ENCODE measurements at regions not wholly inside any gene's neighbourhood (a gene's known extent, or its start where the extent isn't known, plus 50 kb on each side); places are given as distances from the start of the nearest gene placed in this dataset.
"Not testable (repeated sequence)": the region's sequence is repeated elsewhere in the genome, so short reads cannot be mapped to it uniquely, and the experiment has no call there.

DNA sequence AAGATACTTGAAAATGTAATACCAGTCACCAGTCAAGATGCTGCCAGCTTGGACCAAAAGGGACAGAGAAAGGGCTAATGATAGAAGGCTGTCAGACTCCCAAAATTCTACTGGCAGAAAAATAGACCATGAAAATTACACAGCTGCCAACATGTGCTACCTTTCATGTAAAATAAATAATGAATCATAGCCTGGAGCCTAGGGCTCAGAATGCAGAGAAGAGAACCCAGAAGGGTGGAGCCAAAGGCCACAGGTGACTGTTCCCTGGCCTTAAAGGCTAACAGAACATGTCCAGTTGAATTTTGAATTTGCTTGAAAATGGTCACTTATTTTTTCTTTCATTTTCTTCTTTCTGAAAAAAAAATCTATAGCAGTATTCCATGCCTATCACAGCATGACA, 1827.0 kb upstream of the MIR17HG start:
- DNase-seq (no peak), FAIRE-seq (no peak)
- Histone ChIP-seq H3K36me3 (ENCODE audit: control insufficient read depth in 3 of 3, insufficient read depth in 2 of 3, low read depth in 1 of 3, low read length in 3 of 3) (no peaks in the 10 kb centered on the region), H3K4me1 (ENCODE audit: control insufficient read depth in 3 of 3, insufficient read depth in 2 of 3, low read depth in 1 of 3, low read length in 2 of 3) (no peaks in the 10 kb centered on the region), H3K4me3 (ENCODE audit: low read depth in 1 of 3, low read length in 3 of 3) (no peak overlapping the region), H3K27ac (ENCODE audit: low read depth in 1 of 3, low read length in 2 of 3) (no peak overlapping the region), H3K27me3 (ENCODE audit: control insufficient read depth in 3 of 3, insufficient read depth in 3 of 3, low read length in 3 of 3) (no peaks in the 10 kb centered on the region), H3K9me3 (ENCODE audit: control insufficient read depth in 2 of 2, insufficient read depth in 1 of 2, low read depth in 1 of 2, low read length in 1 of 2) (no peaks in the 10 kb centered on the region)

DNA sequence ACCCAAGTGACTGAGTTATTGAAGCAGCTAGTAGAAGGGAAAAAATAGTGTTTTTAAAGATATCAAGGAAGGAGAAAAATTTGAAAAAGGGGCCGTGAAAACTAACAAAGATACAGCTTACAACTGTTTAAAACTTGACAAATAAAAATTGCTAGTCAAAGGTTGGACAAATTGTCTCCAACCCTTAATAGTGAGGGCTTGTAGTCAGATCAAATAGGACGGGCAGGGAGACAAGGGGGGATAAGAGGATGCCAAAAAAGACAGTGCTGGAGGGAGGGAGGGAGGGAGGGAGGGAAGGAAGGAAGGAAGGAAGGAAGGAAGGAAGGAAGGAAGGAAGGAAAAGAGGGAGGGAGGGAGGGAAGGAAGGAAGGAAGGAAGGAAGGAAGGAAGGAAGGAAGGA, 1825.8 kb upstream of the MIR17HG start:
- not testable (repeated sequence) for DNase-seq; H3K4me1 ChIP-seq (ENCODE audit: control insufficient read depth in 3 of 3, insufficient read depth in 2 of 3, low read depth in 1 of 3, low read length in 2 of 3); H3K4me3 ChIP-seq (ENCODE audit: low read depth in 1 of 3, low read length in 3 of 3); H3K27ac ChIP-seq (ENCODE audit: low read depth in 1 of 3, low read length in 2 of 3); H3K9me3 ChIP-seq (ENCODE audit: control insufficient read depth in 2 of 2, insufficient read depth in 1 of 2, low read depth in 1 of 2, low read length in 1 of 2); FAIRE-seq; H3K36me3 ChIP-seq (ENCODE audit: control insufficient read depth in 3 of 3, insufficient read depth in 2 of 3, low read depth in 1 of 3, low read length in 3 of 3); H3K27me3 ChIP-seq (ENCODE audit: control insufficient read depth in 3 of 3, insufficient read depth in 3 of 3, low read length in 3 of 3)
- WGBS, 3 donors, result 54 to 84% (median 78%) methylated on average over 2 of the region's 2 CpGs

DNA sequence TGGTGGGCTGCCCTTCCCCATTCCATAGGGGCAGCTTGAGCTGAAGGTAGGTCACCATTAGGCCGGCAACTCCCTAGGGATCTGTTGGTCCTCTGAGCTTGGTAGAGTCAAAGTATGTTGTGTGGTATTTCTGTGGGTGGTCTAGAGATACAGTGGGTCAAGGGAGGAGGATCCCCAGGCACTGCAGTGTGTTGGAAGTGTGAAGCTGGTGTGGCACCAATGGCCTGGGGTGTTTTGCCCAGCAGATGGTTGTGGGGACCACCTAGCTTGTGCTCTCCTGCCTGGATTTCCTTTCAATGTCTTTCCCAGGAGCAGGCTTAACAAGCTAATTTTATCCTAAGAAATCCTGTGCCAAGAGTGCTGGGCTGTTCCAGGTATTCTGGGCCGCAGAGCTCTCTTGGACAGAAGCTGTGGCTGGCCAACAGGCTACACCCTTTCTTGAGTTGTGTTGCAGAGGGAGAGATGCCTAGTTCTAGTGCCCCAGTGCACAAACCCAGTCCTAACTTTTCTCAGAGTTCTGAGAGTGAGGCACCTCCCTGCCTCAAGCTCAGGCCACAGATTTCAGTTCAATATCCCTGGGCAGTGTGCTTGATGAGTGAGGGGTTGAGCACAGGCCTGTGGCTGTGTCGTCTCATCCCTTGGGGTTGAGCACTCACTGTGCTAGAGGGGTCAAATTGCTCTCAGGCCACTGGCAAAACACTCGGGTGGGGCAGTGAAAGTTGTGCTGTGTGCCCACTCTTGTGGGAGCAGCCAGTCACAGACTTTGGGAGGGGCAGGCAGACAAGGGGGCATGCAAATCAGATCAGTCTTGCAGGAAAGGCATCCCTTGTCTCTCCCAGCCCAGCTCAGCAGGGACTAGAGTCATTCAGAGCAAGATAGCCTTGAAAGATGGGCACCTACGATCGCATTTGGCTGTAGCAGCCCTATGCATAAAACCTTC, 1806.1 kb upstream of the MIR17HG start:
- Histone ChIP-seq H3K27me3 (ENCODE audit: control insufficient read depth in 3 of 3, insufficient read depth in 3 of 3, low read length in 3 of 3) (no peaks in the 10 kb centered on the region), H3K9me3 (ENCODE audit: control insufficient read depth in 2 of 2, insufficient read depth in 1 of 2, low read depth in 1 of 2, low read length in 1 of 2) (no peaks in the 10 kb centered on the region), H3K4me1 (ENCODE audit: control insufficient read depth in 3 of 3, insufficient read depth in 2 of 3, low read depth in 1 of 3, low read length in 2 of 3) (no peaks in the 10 kb centered on the region), H3K27ac (ENCODE audit: low read depth in 1 of 3, low read length in 2 of 3) (no peak overlapping the region), H3K4me3 (ENCODE audit: low read depth in 1 of 3, low read length in 3 of 3) (no peak overlapping the region), H3K36me3 (ENCODE audit: control insufficient read depth in 3 of 3, insufficient read depth in 2 of 3, low read depth in 1 of 3, low read length in 3 of 3) (no peaks in the 10 kb centered on the region)
- DNase-seq (no peak), FAIRE-seq (no peak)
- 80 to 88% (median 81%) methylated on average over 6 of the region's 6 CpGs for WGBS, 3 donors

DNA sequence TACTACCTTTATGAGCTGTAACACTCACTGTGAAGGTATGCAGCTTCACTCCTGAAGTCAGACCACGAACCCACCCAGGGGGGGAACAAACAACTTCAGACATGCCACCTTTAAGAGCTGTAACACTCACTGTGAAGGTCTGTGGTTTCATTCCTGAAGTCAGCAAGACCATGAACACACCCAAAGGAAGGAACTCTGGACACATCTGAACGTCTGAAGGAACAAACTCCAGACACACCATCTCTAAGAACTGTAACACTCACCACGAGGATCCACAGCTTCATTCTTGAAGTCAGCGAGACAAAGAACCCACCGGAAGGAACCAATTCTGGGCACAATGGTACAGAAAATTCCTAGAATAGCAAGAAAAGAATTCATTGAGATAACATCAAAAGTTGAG, 1796.5 kb upstream of the MIR17HG start:
- Histone ChIP-seq H3K9me3 (ENCODE audit: control insufficient read depth in 2 of 2, insufficient read depth in 1 of 2, low read depth in 1 of 2, low read length in 1 of 2) (no peaks in the 10 kb centered on the region), H3K27me3 (ENCODE audit: control insufficient read depth in 3 of 3, insufficient read depth in 3 of 3, low read length in 3 of 3) (no peaks in the 10 kb centered on the region), H3K27ac (ENCODE audit: low read depth in 1 of 3, low read length in 2 of 3) (no peak overlapping the region), H3K4me1 (ENCODE audit: control insufficient read depth in 3 of 3, insufficient read depth in 2 of 3, low read depth in 1 of 3, low read length in 2 of 3) (no peaks in the 10 kb centered on the region), H3K4me3 (ENCODE audit: low read depth in 1 of 3, low read length in 3 of 3) (no peak overlapping the region), H3K36me3 (ENCODE audit: control insufficient read depth in 3 of 3, insufficient read depth in 2 of 3, low read depth in 1 of 3, low read length in 3 of 3) (no peaks in the 10 kb centered on the region)
- FAIRE-seq (no peak), DNase-seq (no peak)
- 59 to 68% (median 67%) methylated on average over 5 of the region's 5 CpGs for WGBS, 3 donors

DNA sequence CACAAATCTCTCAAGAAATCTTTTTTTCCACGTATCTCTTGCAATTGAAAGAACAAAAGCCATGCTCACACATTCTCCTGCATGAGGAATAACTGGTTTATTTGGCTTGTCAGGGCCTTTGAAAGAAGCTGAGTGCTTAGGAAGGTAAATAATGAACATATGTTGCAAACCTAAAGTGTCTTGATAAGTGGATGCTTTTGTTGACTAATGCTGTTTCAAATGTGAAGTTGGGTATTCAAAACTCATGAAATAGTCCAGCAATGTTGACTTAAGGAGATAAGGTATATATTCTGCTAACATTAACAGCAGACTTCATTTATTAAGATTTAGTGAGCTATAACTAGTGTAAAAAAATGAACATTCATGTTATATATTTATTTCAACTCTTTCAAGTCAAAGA, 1792.7 kb upstream of the MIR17HG start:
- Histone ChIP-seq H3K36me3 (ENCODE audit: control insufficient read depth in 3 of 3, insufficient read depth in 2 of 3, low read depth in 1 of 3, low read length in 3 of 3) (no peaks in the 10 kb centered on the region), H3K4me1 (ENCODE audit: control insufficient read depth in 3 of 3, insufficient read depth in 2 of 3, low read depth in 1 of 3, low read length in 2 of 3) (no peaks in the 10 kb centered on the region), H3K4me3 (ENCODE audit: low read depth in 1 of 3, low read length in 3 of 3) (no peak overlapping the region), H3K27ac (ENCODE audit: low read depth in 1 of 3, low read length in 2 of 3) (no peak overlapping the region), H3K27me3 (ENCODE audit: control insufficient read depth in 3 of 3, insufficient read depth in 3 of 3, low read length in 3 of 3) (no peaks in the 10 kb centered on the region), H3K9me3 (ENCODE audit: control insufficient read depth in 2 of 2, insufficient read depth in 1 of 2, low read depth in 1 of 2, low read length in 1 of 2) (no peaks in the 10 kb centered on the region)
- FAIRE-seq (no peak), DNase-seq (no peak)
- WGBS, 3 donors, result 14 to 33% (median 14%) methylated on average over 1 of the region's 1 CpG

DNA sequence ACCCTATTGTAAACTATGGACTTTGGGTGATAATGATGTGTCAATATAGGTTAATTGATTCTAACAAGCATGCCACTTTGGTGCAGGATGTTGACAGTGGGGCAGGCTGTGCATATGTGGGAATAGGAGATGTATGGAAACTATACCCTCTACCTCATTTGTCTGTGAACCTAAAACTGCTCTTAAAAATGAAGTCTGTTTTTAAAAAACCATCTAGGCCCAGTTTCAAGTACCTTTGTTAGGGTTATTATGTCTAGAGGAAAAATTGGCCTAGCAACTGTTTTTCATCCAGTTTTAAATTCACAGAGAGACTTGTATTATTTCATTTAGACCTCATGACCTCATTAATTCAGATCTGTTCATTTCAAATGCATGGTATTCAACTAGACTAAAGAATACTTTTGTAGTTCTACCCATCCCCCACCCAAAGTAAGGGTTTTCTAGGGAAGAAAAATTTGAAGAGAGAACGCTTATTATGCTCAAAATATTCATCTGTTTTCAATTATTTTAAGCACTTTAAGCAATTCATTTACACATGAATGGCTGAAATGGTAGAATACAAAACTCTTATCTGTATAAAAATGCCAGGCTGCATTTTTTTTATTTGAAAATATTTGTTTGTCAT, 1781.9 kb upstream of the MIR17HG start:
- H3K27me3 ChIP-seq (ENCODE audit: control insufficient read depth in 3 of 3, insufficient read depth in 3 of 3, low read length in 3 of 3), result no peaks in the 10 kb centered on the region
- no peak overlapping the region for H3K4me3 ChIP-seq (ENCODE audit: low read depth in 1 of 3, low read length in 3 of 3)
- no peak overlapping the region for H3K27ac ChIP-seq (ENCODE audit: low read depth in 1 of 3, low read length in 2 of 3)
- 74 to 81% (median 81%) methylated on average over 1 of the region's 1 CpG for WGBS, 3 donors
- no peaks in the 10 kb centered on the region for H3K36me3 ChIP-seq (ENCODE audit: control insufficient read depth in 3 of 3, insufficient read depth in 2 of 3, low read depth in 1 of 3, low read length in 3 of 3)
- no peaks in the 10 kb centered on the region for H3K9me3 ChIP-seq (ENCODE audit: control insufficient read depth in 2 of 2, insufficient read depth in 1 of 2, low read depth in 1 of 2, low read length in 1 of 2)
- DNase-seq, result no peak
- no peaks in the 10 kb centered on the region for H3K4me1 ChIP-seq (ENCODE audit: control insufficient read depth in 3 of 3, insufficient read depth in 2 of 3, low read depth in 1 of 3, low read length in 2 of 3)
- no peak for FAIRE-seq

DNA sequence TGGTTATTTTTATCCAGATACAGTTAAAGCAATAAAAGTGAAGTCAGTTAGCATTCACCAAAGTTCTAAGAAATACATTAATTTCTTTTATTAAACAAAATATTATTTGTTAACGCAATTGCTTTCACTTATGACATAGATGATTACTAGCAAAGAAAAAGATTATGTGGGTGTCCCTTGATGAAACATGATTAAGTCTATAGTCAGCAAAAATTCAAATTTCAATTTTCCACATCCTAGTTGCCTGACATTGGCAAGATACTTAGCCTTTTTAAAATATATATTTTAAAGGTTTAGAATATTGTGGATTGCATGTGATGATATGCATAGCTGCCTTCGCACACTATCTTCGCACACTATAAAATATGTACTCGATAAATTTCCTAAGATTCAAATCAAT, 1780.5 kb upstream of the MIR17HG start:
- no peak overlapping the region for H3K4me3 ChIP-seq (ENCODE audit: low read depth in 1 of 3, low read length in 3 of 3)
- no peak for FAIRE-seq

DNA sequence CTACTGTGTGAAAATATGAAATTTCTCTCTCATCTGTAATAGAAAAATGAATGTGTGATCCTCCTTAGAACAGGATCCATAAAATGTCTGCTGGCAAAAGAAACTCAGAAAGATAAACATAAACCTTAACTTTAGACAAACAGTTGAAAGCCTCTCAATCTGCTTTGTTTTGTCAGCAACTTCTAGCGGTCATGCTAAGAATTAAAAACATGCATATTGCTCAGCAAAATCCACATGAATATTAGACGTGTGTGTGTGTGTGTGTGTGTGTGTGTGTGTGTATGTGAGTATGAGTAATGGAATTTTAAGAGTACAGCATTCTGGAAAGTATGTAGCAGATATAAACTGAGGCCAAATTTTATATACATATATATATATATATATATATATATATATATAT, 1779.2 kb upstream of the MIR17HG start:
- Histone ChIP-seq H3K27me3 (ENCODE audit: control insufficient read depth in 3 of 3, insufficient read depth in 3 of 3, low read length in 3 of 3) (no peaks in the 10 kb centered on the region), H3K4me1 (ENCODE audit: control insufficient read depth in 3 of 3, insufficient read depth in 2 of 3, low read depth in 1 of 3, low read length in 2 of 3) (no peaks in the 10 kb centered on the region), H3K36me3 (ENCODE audit: control insufficient read depth in 3 of 3, insufficient read depth in 2 of 3, low read depth in 1 of 3, low read length in 3 of 3) (no peaks in the 10 kb centered on the region), H3K27ac (ENCODE audit: low read depth in 1 of 3, low read length in 2 of 3) (no peak overlapping the region), H3K4me3 (ENCODE audit: low read depth in 1 of 3, low read length in 3 of 3) (no peak overlapping the region), H3K9me3 (ENCODE audit: control insufficient read depth in 2 of 2, insufficient read depth in 1 of 2, low read depth in 1 of 2, low read length in 1 of 2) (no peaks in the 10 kb centered on the region)
- FAIRE-seq, result no peak
- 64 to 68% (median 66%) methylated on average over 2 of the region's 2 CpGs for WGBS, 3 donors
- no peak for DNase-seq

More for the DNA sequence above, 1780.5 kb upstream of the MIR17HG start:
- 93 to 96% (median 94%) methylated on average over 4 of the region's 4 CpGs for whole genome bisulfite sequencing, 3 donors
- no peak for DNase-seq
- no peak overlapping the region for H3K27ac ChIP-seq (ENCODE audit: low read depth in 1 of 3, low read length in 2 of 3)
- no peaks in the 10 kb centered on the region for H3K4me1 ChIP-seq (ENCODE audit: control insufficient read depth in 3 of 3, insufficient read depth in 2 of 3, low read depth in 1 of 3, low read length in 2 of 3)
- no peaks in the 10 kb centered on the region for H3K27me3 ChIP-seq (ENCODE audit: control insufficient read depth in 3 of 3, insufficient read depth in 3 of 3, low read length in 3 of 3)
- H3K9me3 ChIP-seq (ENCODE audit: control insufficient read depth in 2 of 2, insufficient read depth in 1 of 2, low read depth in 1 of 2, low read length in 1 of 2), result no peaks in the 10 kb centered on the region
- no peaks in the 10 kb centered on the region for H3K36me3 ChIP-seq (ENCODE audit: control insufficient read depth in 3 of 3, insufficient read depth in 2 of 3, low read depth in 1 of 3, low read length in 3 of 3)

All from small intestine (tissue), 7 donors.